Kidney epithelial cell (primary cell): ENCODE measurements at regions not wholly inside any gene's neighbourhood (a gene's known extent, or its start where the extent isn't known, plus 50 kb on each side); places are given as distances from the start of the nearest gene placed in this dataset.

Experiments
- DNase-seq: peaks from one replicate; pipeline ENCODE4 v3.0.0-alpha.2; 2010; ENCODE audit warnings: low read depth
- H3K27me3 ChIP-seq: 2 replicates; pipeline ENCODE4 v1.6.0; 2011; ENCODE audit warnings: low read length; ENCODE audit not compliant: control insufficient read depth, insufficient read depth
- H3K36me3 ChIP-seq: 2 replicates; pipeline ENCODE4 v1.5.1; 2011; ENCODE audit warnings: low read length; ENCODE audit not compliant: control insufficient read depth, insufficient read depth
- H3K4me3 ChIP-seq: 2 replicates; pipeline ENCODE4 v1.5.1; 2011; ENCODE audit warnings: low read depth, mild to moderate bottlenecking, control low read depth, low read length
- TF ChIP-seq, protein P1 (sequence below): IDR thresholded peaks from 2 replicates; pipeline ENCODE4 v1.5.1; 2011; ENCODE audit warnings: mild to moderate bottlenecking, moderate library complexity, low read length, control low read depth, inconsistent platforms; ENCODE audit not compliant: insufficient read depth, poor library complexity, severe bottlenecking

DNA sequence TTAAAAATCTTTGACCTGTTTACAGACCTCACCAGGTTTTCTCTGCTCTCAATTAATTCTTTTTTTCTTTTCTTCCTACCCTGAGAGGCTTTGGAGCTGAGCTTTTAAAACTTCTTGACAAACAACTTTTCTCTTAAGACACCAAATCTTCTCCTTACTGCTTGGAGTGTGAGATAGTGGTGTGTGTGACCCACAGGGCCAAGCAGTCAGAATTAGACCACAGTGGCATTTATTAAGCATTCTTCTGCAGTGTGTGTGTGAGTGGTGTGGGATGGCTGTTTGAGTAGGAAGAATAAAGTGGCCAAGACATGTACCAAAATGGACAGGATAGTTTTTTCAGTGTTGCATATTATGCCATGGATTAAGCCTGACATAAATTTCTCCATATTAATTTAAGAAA, 665.1 kb downstream of the RAPGEF2 start:
- Histone ChIP-seq H3K36me3 (no peaks in the 10 kb centered on the region), H3K4me3 (no peak overlapping the region), H3K27me3 (no peaks in the 10 kb centered on the region)
- TF ChIP-seq, protein P1, sequence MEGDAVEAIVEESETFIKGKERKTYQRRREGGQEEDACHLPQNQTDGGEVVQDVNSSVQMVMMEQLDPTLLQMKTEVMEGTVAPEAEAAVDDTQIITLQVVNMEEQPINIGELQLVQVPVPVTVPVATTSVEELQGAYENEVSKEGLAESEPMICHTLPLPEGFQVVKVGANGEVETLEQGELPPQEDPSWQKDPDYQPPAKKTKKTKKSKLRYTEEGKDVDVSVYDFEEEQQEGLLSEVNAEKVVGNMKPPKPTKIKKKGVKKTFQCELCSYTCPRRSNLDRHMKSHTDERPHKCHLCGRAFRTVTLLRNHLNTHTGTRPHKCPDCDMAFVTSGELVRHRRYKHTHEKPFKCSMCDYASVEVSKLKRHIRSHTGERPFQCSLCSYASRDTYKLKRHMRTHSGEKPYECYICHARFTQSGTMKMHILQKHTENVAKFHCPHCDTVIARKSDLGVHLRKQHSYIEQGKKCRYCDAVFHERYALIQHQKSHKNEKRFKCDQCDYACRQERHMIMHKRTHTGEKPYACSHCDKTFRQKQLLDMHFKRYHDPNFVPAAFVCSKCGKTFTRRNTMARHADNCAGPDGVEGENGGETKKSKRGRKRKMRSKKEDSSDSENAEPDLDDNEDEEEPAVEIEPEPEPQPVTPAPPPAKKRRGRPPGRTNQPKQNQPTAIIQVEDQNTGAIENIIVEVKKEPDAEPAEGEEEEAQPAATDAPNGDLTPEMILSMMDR, result no peak
- DNase-seq, result no peak

DNA sequence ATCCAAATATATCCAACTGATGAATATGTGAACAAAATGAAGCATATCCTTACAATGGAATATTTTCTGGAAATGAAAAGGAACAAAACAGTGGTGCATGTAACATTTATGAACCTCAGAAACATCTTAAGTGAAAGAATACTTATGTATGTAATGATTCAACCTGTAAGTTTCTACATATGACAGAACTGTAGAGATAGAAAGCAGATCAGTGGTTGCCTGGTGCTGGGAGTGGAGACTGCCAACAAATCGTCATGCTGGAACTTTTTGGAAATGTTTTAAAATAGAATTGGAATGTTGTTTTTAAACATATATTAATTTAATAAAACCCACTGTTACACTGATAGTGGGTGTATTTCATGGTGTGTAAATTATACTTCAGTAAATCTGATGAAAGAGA, 667.5 kb downstream of the RAPGEF2 start:
- TF ChIP-seq, protein P1, result no peak
- Histone ChIP-seq H3K36me3 (no peaks in the 10 kb centered on the region), H3K4me3 (no peak overlapping the region), H3K27me3 (no peaks in the 10 kb centered on the region)
- no peak for DNase-seq

DNA sequence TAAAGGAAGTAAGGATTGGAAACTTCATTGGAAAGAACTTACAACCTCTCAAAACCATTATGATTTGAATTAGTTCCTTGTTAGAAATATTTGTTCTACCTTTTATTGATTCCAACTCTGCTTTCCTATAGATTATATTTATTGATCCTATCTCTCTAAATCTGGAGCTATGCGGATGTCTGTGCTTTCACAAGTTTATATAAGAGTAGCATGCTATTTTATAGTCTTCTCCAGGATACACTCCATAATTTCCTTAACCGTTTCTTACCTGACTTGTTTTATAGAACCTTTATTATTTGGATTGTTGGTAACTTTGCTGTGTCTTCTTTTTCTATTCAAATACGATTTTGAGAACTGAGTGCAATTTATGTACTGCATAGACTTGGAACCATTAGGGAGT, 668.1 kb downstream of the RAPGEF2 start:
- Histone ChIP-seq H3K36me3 (no peaks in the 10 kb centered on the region), H3K4me3 (no peak overlapping the region), H3K27me3 (no peaks in the 10 kb centered on the region)
- no peak for DNase-seq
- TF ChIP-seq, protein P1, result no peak

DNA sequence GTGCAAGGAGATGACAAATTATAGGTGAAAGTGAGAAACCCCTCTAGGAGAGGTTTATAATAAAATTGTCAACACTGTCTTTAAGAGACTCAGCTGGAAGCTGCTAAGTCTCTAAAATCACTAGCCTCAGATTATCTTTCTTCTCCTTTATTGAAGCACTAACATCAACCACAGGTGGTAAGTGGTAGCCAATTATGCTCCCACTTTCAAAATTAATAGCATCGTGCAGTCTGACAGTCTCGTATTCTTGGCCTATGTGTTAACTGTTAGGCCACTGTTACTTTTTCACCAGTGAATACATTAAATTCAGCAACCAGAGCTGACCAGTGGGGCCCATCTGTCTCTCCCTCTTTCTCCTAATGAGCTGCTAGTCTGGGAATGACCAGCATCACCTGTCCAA, 674.1 kb downstream of the RAPGEF2 start:
- H3K27me3 ChIP-seq, result no peaks in the 10 kb centered on the region
- DNase-seq, result no peak
- H3K4me3 ChIP-seq, result no peak overlapping the region
- H3K36me3 ChIP-seq, result no peaks in the 10 kb centered on the region
- TF ChIP-seq, protein P1, result no peak

DNA sequence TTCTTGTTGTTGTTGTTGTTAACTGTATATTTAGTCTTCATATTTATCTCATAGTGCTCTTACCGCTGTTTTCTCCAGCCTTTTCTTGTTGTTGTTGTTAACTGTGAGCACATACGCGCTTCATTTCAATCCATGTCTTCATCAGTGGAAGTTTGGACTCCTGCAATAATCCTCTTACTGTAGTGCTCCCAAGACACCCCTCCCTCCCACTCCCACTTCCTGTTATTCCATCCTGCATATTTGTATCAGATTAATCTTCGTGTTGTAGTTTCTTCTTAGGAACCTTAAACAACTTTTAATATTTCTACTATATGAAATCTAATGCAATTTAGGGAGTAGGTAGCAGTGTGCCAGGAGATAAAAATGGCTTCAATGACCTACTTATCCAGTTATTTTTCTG, 674.8 kb downstream of the RAPGEF2 start:
- no peaks in the 10 kb centered on the region for H3K27me3 ChIP-seq
- DNase-seq, result no peak
- no peak overlapping the region for H3K4me3 ChIP-seq
- TF ChIP-seq, protein P1, result no peak
- no peaks in the 10 kb centered on the region for H3K36me3 ChIP-seq

DNA sequence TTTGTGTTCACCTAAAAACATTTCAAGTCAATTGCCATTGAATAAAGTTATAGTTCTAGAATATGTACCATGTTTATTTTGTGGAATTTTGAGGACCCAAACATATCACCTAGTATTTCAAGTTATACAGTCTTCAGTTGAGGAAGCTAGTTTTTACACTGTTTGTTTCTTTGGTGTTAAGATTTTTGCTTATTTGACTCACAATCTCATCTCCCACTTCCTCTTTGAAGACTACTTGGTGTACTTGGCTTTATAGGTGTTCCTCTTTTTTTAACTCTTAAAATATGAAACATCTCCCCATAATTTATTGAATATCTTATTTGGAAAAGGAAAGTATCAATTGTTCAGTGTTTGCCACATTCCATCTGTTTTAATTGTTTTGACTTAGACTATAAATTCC, 675.4 kb downstream of the RAPGEF2 start:
- no peaks in the 10 kb centered on the region for H3K27me3 ChIP-seq
- H3K4me3 ChIP-seq, result no peak overlapping the region
- no peaks in the 10 kb centered on the region for H3K36me3 ChIP-seq
- TF ChIP-seq, protein P1, result no peak
- no peak for DNase-seq
